ENCODE measurements at regions not wholly inside any gene's neighbourhood (a gene's known extent, or its start where the extent isn't known, plus 50 kb on each side); places are given as distances from the start of the nearest gene placed in this dataset.

DNA sequence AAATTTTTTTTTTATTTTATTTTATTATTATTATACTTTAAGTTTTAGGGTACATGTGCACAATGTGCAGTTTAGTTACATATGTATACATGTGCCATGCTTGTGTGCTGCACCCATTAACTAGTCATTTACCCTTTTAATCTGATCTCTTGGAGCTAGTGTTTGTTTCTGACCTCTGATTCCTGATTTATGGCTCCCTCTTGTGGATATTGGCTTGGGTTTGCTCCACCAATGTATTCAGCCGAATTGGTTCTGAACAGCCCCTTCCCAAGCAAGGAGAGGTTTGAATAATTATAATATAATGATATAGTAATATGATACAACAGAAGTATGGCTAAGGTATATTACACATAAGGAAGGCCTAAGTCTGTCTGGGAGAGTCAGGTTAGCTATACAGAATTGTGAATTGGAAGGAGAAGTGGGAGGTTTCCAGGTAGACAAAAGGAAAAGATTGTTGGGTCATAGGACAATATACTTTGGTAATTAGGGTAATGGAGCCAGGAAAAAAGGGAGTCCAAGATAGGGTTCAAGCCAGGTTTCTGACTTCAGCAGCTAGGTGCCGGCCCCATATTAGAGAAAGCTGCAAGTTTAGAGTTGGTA lies 53.1 kb upstream of the HMCN1 start:
- peak; percentile 94 for ATAC-seq
- TF ChIP-seq SNAI2 (CRISPR knock-in tag; IDR thresholded peaks at IDR 0.05) (no peak), OSR1 (CRISPR knock-in tag; IDR thresholded peaks at IDR 0.05) (no peak), ISL1 (CRISPR knock-in tag; IDR thresholded peaks at IDR 0.05) (no peak), PPARA (CRISPR knock-in tag; IDR thresholded peaks at IDR 0.05; ENCODE audit: borderline replicate concordance) (no peak), ARNTL (CRISPR knock-in tag; IDR thresholded peaks at IDR 0.05; ENCODE audit: borderline replicate concordance, low read depth) (no peak), ZNF70 (CRISPR knock-in tag; IDR thresholded peaks at IDR 0.05) (no peak), ZNF565 (CRISPR knock-in tag; conservative IDR thresholded peaks at IDR 0.05; ENCODE audit: low read depth) (no peak), ZNF8 (CRISPR knock-in tag; IDR thresholded peaks at IDR 0.05) (no peak), ZFP30 (CRISPR knock-in tag; IDR thresholded peaks at IDR 0.05) (no peak), GLIS3 (CRISPR knock-in tag; IDR thresholded peaks at IDR 0.05) (no peak), CSDC2 (CRISPR knock-in tag; IDR thresholded peaks at IDR 0.05) (no peak)
- TF ChIP-seq, protein P1, sequence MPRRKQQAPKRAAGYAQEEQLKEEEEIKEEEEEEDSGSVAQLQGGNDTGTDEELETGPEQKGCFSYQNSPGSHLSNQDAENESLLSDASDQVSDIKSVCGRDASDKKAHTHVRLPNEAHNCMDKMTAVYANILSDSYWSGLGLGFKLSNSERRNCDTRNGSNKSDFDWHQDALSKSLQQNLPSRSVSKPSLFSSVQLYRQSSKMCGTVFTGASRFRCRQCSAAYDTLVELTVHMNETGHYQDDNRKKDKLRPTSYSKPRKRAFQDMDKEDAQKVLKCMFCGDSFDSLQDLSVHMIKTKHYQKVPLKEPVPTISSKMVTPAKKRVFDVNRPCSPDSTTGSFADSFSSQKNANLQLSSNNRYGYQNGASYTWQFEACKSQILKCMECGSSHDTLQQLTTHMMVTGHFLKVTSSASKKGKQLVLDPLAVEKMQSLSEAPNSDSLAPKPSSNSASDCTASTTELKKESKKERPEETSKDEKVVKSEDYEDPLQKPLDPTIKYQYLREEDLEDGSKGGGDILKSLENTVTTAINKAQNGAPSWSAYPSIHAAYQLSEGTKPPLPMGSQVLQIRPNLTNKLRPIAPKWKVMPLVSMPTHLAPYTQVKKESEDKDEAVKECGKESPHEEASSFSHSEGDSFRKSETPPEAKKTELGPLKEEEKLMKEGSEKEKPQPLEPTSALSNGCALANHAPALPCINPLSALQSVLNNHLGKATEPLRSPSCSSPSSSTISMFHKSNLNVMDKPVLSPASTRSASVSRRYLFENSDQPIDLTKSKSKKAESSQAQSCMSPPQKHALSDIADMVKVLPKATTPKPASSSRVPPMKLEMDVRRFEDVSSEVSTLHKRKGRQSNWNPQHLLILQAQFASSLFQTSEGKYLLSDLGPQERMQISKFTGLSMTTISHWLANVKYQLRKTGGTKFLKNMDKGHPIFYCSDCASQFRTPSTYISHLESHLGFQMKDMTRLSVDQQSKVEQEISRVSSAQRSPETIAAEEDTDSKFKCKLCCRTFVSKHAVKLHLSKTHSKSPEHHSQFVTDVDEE (CRISPR knock-in tag; IDR thresholded peaks at IDR 0.05), result no peak
- TF ChIP-seq, protein P2, sequence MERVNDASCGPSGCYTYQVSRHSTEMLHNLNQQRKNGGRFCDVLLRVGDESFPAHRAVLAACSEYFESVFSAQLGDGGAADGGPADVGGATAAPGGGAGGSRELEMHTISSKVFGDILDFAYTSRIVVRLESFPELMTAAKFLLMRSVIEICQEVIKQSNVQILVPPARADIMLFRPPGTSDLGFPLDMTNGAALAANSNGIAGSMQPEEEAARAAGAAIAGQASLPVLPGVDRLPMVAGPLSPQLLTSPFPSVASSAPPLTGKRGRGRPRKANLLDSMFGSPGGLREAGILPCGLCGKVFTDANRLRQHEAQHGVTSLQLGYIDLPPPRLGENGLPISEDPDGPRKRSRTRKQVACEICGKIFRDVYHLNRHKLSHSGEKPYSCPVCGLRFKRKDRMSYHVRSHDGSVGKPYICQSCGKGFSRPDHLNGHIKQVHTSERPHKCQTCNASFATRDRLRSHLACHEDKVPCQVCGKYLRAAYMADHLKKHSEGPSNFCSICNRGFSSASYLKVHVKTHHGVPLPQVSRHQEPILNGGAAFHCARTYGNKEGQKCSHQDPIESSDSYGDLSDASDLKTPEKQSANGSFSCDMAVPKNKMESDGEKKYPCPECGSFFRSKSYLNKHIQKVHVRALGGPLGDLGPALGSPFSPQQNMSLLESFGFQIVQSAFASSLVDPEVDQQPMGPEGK (CRISPR knock-in tag; IDR thresholded peaks at IDR 0.05; ENCODE audit: borderline replicate concordance), result no peak
- TF ChIP-seq, protein P3, sequence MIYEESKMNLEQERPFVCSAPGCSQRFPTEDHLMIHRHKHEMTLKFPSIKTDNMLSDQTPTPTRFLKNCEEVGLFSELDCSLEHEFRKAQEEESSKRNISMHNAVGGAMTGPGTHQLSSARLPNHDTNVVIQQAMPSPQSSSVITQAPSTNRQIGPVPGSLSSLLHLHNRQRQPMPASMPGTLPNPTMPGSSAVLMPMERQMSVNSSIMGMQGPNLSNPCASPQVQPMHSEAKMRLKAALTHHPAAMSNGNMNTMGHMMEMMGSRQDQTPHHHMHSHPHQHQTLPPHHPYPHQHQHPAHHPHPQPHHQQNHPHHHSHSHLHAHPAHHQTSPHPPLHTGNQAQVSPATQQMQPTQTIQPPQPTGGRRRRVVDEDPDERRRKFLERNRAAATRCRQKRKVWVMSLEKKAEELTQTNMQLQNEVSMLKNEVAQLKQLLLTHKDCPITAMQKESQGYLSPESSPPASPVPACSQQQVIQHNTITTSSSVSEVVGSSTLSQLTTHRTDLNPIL (CRISPR knock-in tag; IDR thresholded peaks at IDR 0.05; ENCODE audit: low read depth), result no peak

DNA sequence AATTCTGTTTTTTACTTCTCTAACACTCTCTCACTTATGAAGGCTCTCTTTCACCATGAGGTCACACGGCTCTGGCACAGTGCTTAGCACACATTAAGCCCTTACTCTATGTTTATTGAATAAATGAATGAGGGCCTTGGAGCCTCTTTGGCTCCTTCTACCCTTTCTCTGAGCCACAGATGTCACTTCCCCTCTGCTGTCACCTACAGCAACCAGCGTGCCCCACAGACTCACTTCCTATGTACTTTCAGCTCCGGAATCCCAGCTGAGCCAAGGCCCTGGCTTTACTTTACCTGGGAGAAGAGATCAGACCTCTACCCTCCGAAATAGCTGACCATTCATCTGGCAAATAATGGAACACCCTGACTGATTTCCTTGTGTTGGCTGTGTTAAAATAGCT lies 53.7 kb upstream of the HMCN1 start:
- ATAC-seq, result no peak

DNA sequence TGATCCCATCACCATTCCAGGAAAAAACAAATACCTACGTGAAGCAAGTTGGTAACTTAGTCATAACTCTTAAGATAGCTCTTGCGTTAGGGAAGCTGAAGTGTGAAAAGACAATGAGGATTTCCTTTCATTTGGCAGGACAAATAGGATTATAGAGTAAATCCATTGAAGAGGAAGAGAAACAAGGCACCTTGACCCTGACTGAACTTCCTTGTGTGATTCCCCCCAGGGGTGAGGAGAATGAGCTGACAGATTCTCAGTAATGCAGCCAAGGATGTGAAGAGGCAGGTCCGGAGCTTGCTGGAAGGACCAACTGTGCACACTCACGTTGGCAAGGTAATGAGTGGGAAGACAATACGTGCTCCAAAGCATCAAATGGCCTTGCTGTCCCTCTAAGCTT lies 55.0 kb upstream of the HMCN1 start:
- TF ChIP-seq TOX (CRISPR knock-in tag; IDR thresholded peaks at IDR 0.05; ENCODE audit: borderline replicate concordance), result no peak
- TF ChIP-seq ISL1 (CRISPR knock-in tag; IDR thresholded peaks at IDR 0.05), result no peak
- TF ChIP-seq PPARA (CRISPR knock-in tag; IDR thresholded peaks at IDR 0.05; ENCODE audit: borderline replicate concordance), result no peak
- TF ChIP-seq, protein P2 (CRISPR knock-in tag; IDR thresholded peaks at IDR 0.05; ENCODE audit: borderline replicate concordance), result no peak
- no peak for TF ChIP-seq SNAI2 (CRISPR knock-in tag; IDR thresholded peaks at IDR 0.05)
- no peak for TF ChIP-seq GLIS3 (CRISPR knock-in tag; IDR thresholded peaks at IDR 0.05)
- no peak for TF ChIP-seq RARB (CRISPR knock-in tag; IDR thresholded peaks at IDR 0.05)
- no peak for ATAC-seq

More for the DNA sequence above, 53.7 kb upstream of the HMCN1 start:
- TF ChIP-seq RARB (CRISPR knock-in tag; IDR thresholded peaks at IDR 0.05), result no peak
- TF ChIP-seq TCF4 (CRISPR knock-in tag; IDR thresholded peaks at IDR 0.05; ENCODE audit: borderline replicate concordance), result no peak
- TF ChIP-seq, protein P4, sequence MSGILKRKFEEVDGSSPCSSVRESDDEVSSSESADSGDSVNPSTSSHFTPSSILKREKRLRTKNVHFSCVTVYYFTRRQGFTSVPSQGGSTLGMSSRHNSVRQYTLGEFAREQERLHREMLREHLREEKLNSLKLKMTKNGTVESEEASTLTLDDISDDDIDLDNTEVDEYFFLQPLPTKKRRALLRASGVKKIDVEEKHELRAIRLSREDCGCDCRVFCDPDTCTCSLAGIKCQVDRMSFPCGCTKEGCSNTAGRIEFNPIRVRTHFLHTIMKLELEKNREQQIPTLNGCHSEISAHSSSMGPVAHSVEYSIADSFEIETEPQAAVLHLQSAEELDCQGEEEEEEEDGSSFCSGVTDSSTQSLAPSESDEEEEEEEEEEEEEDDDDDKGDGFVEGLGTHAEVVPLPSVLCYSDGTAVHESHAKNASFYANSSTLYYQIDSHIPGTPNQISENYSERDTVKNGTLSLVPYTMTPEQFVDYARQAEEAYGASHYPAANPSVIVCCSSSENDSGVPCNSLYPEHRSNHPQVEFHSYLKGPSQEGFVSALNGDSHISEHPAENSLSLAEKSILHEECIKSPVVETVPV (CRISPR knock-in tag; IDR thresholded peaks at IDR 0.05), result no peak
- TF ChIP-seq OSR1 (CRISPR knock-in tag; IDR thresholded peaks at IDR 0.05), result no peak
- TF ChIP-seq, protein P1 (CRISPR knock-in tag; IDR thresholded peaks at IDR 0.05), result no peak

All from SK-N-SH treated with all-trans-retinoic acid at 6 μM for 48 hours (cell line).